Thoracic aorta (tissue), 2 donors: ENCODE measurements at regions not wholly inside any gene's neighbourhood (a gene's known extent, or its start where the extent isn't known, plus 50 kb on each side); places are given as distances from the start of the nearest gene placed in this dataset.
"Not testable (repeated sequence)": the region's sequence is repeated elsewhere in the genome, so short reads cannot be mapped to it uniquely, and the experiment has no call there.

Experiments
- ATAC-seq: fragments of 150-250 bp; one replicate; pipeline ENCODE4 v1.8.0; 2017; ENCODE audit warnings: low read depth; ENCODE audit not compliant: insufficient number of reproducible peaks, low FRiP score
- DNase-seq: peaks from one replicate; pipeline ENCODE4 v3.0.0-alpha.2; 2020; ENCODE audit warnings: low spot score
- H3K27ac ChIP-seq, 2 donors: fragments of 200-600 bp; sonication (generic); 1 replicate in 1 of 2; 2 replicates in 1 of 2; pipeline ENCODE4 v1.5.1; 2016; ENCODE audit warnings: mild to moderate bottlenecking in 2 of 2, moderate library complexity in 2 of 2
- H3K27me3 ChIP-seq: fragments of 200-600 bp; sonication (generic); replicated peaks from 2 replicates; pipeline ENCODE4 v1.6.0; 2016; ENCODE audit warnings: mild to moderate bottlenecking; ENCODE audit not compliant: insufficient read depth
- H3K36me3 ChIP-seq: fragments of 200-600 bp; sonication (generic); one replicate; pipeline ENCODE4 v1.5.1; 2016
- H3K4me1 ChIP-seq, 2 donors: fragments of 200-600 bp; sonication (generic); 1 replicate in 1 of 2; 2 replicates in 1 of 2; pipeline versions ENCODE4 v1.5.1 to v1.6.0; 2016; ENCODE audit warnings: low read depth in 2 of 2, mild to moderate bottlenecking in 1 of 2; ENCODE audit not compliant: control insufficient read depth in 1 of 2
- H3K4me3 ChIP-seq: fragments of 200-600 bp; sonication (generic); 2 replicates; pipeline ENCODE4 v1.5.1; 2016; ENCODE audit warnings: mild to moderate bottlenecking
- H3K9me3 ChIP-seq: fragments of 200-600 bp; sonication (generic); 2 replicates; pipeline ENCODE4 v1.5.1; 2016
- TF ChIP-seq, protein P1 (sequence below): fragments of 200-600 bp; sonication (generic); IDR thresholded peaks from one replicate; pipeline ENCODE4 v1.5.1; 2019; ENCODE audit warnings: antibody characterized with exemption

GRCh38 chrX:82528525-82528924, 979.6 kb upstream of the POU3F4 start:
- Histone ChIP-seq H3K27ac (no peak overlapping the region), H3K9me3 (no peaks in the 10 kb centered on the region), H3K27me3 (no peaks in the 10 kb centered on the region), H3K4me3 (no peak overlapping the region), H3K4me1 (no peaks in the 10 kb centered on the region), H3K36me3 (no peaks in the 10 kb centered on the region)
- ATAC-seq (no peak), DNase-seq (no peak)
- TF ChIP-seq, protein P1, sequence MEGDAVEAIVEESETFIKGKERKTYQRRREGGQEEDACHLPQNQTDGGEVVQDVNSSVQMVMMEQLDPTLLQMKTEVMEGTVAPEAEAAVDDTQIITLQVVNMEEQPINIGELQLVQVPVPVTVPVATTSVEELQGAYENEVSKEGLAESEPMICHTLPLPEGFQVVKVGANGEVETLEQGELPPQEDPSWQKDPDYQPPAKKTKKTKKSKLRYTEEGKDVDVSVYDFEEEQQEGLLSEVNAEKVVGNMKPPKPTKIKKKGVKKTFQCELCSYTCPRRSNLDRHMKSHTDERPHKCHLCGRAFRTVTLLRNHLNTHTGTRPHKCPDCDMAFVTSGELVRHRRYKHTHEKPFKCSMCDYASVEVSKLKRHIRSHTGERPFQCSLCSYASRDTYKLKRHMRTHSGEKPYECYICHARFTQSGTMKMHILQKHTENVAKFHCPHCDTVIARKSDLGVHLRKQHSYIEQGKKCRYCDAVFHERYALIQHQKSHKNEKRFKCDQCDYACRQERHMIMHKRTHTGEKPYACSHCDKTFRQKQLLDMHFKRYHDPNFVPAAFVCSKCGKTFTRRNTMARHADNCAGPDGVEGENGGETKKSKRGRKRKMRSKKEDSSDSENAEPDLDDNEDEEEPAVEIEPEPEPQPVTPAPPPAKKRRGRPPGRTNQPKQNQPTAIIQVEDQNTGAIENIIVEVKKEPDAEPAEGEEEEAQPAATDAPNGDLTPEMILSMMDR = no peak

- Histone ChIP-seq H3K27me3 (no peaks in the 10 kb centered on the region), H3K4me3 (no peak overlapping the region), H3K36me3 (no peaks in the 10 kb centered on the region), H3K4me1 (no peaks in the 10 kb centered on the region), H3K27ac (no peak overlapping the region), H3K9me3 (no peaks in the 10 kb centered on the region)
- TF ChIP-seq, protein P1 = no peak
- ATAC-seq (no peak), DNase-seq (no peak)
Measured at GRCh38 chrX:82534086-82534597, 973.9 kb upstream of the POU3F4 start.

GRCh38 chrX:82537205-82537604, 970.9 kb upstream of the POU3F4 start:
- not testable (repeated sequence) for ATAC-seq, H3K4me3 ChIP-seq, H3K36me3 ChIP-seq, DNase-seq, H3K27me3 ChIP-seq, H3K9me3 ChIP-seq, H3K4me1 ChIP-seq, H3K27ac ChIP-seq

GRCh38 chrX:82541822-82542221, 966.3 kb upstream of the POU3F4 start:
- H3K27me3 ChIP-seq = no peaks in the 10 kb centered on the region
- no peak overlapping the region for H3K4me3 ChIP-seq
- no peak overlapping the region for H3K27ac ChIP-seq
- no peaks in the 10 kb centered on the region for H3K36me3 ChIP-seq
- no peaks in the 10 kb centered on the region for H3K9me3 ChIP-seq
- TF ChIP-seq, protein P1 = no peak
- DNase-seq = no peak
- H3K4me1 ChIP-seq = no peaks in the 10 kb centered on the region
- no peak for ATAC-seq

GRCh38 chrX:82552201-82552600, 955.9 kb upstream of the POU3F4 start:
- H3K4me3 ChIP-seq, DNase-seq, ATAC-seq, H3K27me3 ChIP-seq, H3K9me3 ChIP-seq, H3K4me1 ChIP-seq, H3K27ac ChIP-seq, H3K36me3 ChIP-seq: not testable (repeated sequence)

GRCh38 chrX:82556588-82556987, 951.5 kb upstream of the POU3F4 start:
- Histone ChIP-seq H3K9me3 (no peaks in the 10 kb centered on the region), H3K27me3 (no peaks in the 10 kb centered on the region), H3K36me3 (no peaks in the 10 kb centered on the region), H3K4me1 (no peaks in the 10 kb centered on the region), H3K4me3 (no peak overlapping the region), H3K27ac (no peak overlapping the region)
- TF ChIP-seq, protein P1 = no peak
- ATAC-seq (no peak), DNase-seq (no peak)
